OCI-LY1 (cell line): ENCODE measurements at regions not wholly inside any gene's neighbourhood (a gene's known extent, or its start where the extent isn't known, plus 50 kb on each side); places are given as distances from the start of the nearest gene placed in this dataset.

Experiments used
- EZH2 ChIP-seq: fragments of 200-600 bp; sonication (generic), shearing (Covaris generic); IDR thresholded peaks from 2 replicates; pipeline ENCODE4 v1.8.0; 2017; ENCODE audit warnings: borderline replicate concordance, mixed run types, mild to moderate bottlenecking, antibody characterized with exemption, low read length, moderate library complexity, mixed read lengths
- TF ChIP-seq, protein P1 (sequence below): fragments of 200-600 bp; sonication (generic), shearing (Covaris generic); IDR thresholded peaks from 2 replicates; pipeline ENCODE4 v1.5.1; 2017; ENCODE audit warnings: mild to moderate bottlenecking, antibody characterized with exemption, low read length, moderate library complexity, mixed read lengths

DNA sequence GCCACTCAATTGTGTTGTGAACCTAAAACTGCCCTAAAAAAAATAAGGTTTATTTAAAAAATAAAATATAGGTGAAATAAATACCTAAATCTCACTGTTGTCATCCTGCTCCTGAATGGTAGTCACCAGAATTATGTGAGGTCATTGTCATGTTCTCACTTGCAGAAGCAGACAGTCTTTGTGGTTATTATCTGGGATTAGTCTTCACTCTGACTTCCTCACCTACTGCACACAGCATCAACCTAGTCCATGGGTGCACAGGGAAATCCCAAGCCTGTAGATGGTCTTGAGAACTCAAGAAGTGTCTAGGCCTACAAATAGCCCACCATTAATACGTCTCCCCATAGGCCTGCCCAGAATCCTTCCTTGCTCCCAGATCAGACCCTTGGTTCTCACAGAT lies 97.0 kb downstream of the FOXF2 start:
- TF ChIP-seq, protein P1, sequence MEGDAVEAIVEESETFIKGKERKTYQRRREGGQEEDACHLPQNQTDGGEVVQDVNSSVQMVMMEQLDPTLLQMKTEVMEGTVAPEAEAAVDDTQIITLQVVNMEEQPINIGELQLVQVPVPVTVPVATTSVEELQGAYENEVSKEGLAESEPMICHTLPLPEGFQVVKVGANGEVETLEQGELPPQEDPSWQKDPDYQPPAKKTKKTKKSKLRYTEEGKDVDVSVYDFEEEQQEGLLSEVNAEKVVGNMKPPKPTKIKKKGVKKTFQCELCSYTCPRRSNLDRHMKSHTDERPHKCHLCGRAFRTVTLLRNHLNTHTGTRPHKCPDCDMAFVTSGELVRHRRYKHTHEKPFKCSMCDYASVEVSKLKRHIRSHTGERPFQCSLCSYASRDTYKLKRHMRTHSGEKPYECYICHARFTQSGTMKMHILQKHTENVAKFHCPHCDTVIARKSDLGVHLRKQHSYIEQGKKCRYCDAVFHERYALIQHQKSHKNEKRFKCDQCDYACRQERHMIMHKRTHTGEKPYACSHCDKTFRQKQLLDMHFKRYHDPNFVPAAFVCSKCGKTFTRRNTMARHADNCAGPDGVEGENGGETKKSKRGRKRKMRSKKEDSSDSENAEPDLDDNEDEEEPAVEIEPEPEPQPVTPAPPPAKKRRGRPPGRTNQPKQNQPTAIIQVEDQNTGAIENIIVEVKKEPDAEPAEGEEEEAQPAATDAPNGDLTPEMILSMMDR, result no peak
- TF ChIP-seq EZH2, result no peak
